H1 (cell line): ENCODE measurements at regions not wholly inside any gene's neighbourhood (a gene's known extent, or its start where the extent isn't known, plus 50 kb on each side); places are given as distances from the start of the nearest gene placed in this dataset.

Source experiments
- CTCF ChIA-PET: fragments of 300-600 bp; sonication (Branson Sonifier 250); formaldehyde crosslinking; loops from one replicate; lab custom pipeline; 2021; ENCODE audit not compliant: partially characterized antibody; lab: Charles Lee
- POLR2A ChIA-PET: fragments of 300-600 bp; sonication (Branson Sonifier 250); formaldehyde crosslinking; loops from one replicate; lab custom pipeline; 2021; ENCODE audit warnings: inconsistent platforms; ENCODE audit not compliant: partially characterized antibody; lab: Charles Lee
- DNase-seq, 2 experiments: peaks; one replicate each; pipeline versions ENCODE4 v3.0.0 to v3.0.0-alpha.2; 2010 to 2022; ENCODE audit warnings: low spot score in 2 of 2, low read depth in 1 of 2, mixed read lengths in 1 of 2
- FAIRE-seq: peaks from 2 replicates; lab custom pipeline; 2011; peaks lifted over from hg19 to GRCh38; lab: Jason Lieb, UNC
- H2AFZ ChIP-seq: 2 replicates; pipeline ENCODE4 v1.8.1; 2012; ENCODE audit warnings: low read length, inconsistent platforms
- H2AK5ac ChIP-seq: 2 replicates; pipeline ENCODE4 v1.6.1; 2013; ENCODE audit warnings: low read depth, low read length
- H2BK120ac ChIP-seq: replicated peaks from 2 replicates; pipeline ENCODE3; 2013; ENCODE audit warnings: low read depth, low read length, inconsistent platforms
- H2BK12ac ChIP-seq: 2 replicates; pipeline ENCODE4 v1.6.1; 2013; ENCODE audit warnings: low read depth, low read length
- H2BK15ac ChIP-seq: 2 replicates; pipeline ENCODE4 v1.6.1; 2013; ENCODE audit warnings: low read length
- H2BK20ac ChIP-seq: 2 replicates; pipeline ENCODE4 v1.6.1; 2013; ENCODE audit warnings: low read length
- H2BK5ac ChIP-seq: 2 replicates; pipeline ENCODE4 v1.6.1; 2013; ENCODE audit warnings: low read depth, low read length
- H3K14ac ChIP-seq: 2 replicates; pipeline ENCODE4 v1.6.1; 2013; ENCODE audit warnings: inconsistent platforms; ENCODE audit not compliant: insufficient read length
- H3K18ac ChIP-seq: 2 replicates; pipeline ENCODE4 v1.6.1; 2013; ENCODE audit warnings: low read length; ENCODE audit errors: extremely low read depth
- H3K23ac ChIP-seq: 2 replicates; pipeline ENCODE4 v1.6.1; 2013; ENCODE audit warnings: inconsistent platforms; ENCODE audit not compliant: insufficient read length
- H3K23me2 ChIP-seq: 2 replicates; pipeline ENCODE4 v1.6.1; 2013; ENCODE audit warnings: low read depth, low read length
- H3K27ac ChIP-seq: 2 replicates; pipeline ENCODE4 v1.6.1; 2011; ENCODE audit warnings: low read depth, low read length, inconsistent platforms
- H3K27me3 ChIP-seq, 4 experiments: replicated peaks in 1 of 4; 1 replicate in 1 of 4; 2 replicates in 3 of 4; pipeline versions ENCODE4 v1.6.1 to v1.8.1; 2011 to 2013; ENCODE audit warnings: low read length in 3 of 4, mild to moderate bottlenecking in 3 of 4, inconsistent platforms in 2 of 4, mixed read lengths in 2 of 4, moderate library complexity in 1 of 4; ENCODE audit not compliant: control insufficient read depth in 3 of 4, insufficient read depth in 3 of 4; ENCODE audit errors: extremely low read depth in 1 of 4
- H3K36me3 ChIP-seq, 4 experiments: 2 replicates each; pipeline versions ENCODE4 v1.6.1 to v1.8.1; 2011 to 2013; ENCODE audit warnings: mild to moderate bottlenecking in 4 of 4, low read length in 3 of 4, moderate library complexity in 2 of 4, control low read depth in 1 of 4, inconsistent platforms in 1 of 4; ENCODE audit not compliant: insufficient read depth in 4 of 4, control insufficient read depth in 2 of 4
- H3K4ac ChIP-seq: replicated peaks from 2 replicates; pipeline ENCODE3; 2013; ENCODE audit warnings: low read length, low read depth, mixed read lengths, inconsistent platforms; ENCODE audit not compliant: insufficient read length
- H3K4me1 ChIP-seq, 4 experiments: replicated peaks in 1 of 4; 1 replicate in 1 of 4; 2 replicates in 3 of 4; pipeline versions ENCODE4 v1.6.1 to v1.8.1; 2011 to 2013; ENCODE audit warnings: low read length in 3 of 4, inconsistent platforms in 2 of 4, mixed read lengths in 1 of 4; ENCODE audit not compliant: insufficient read depth in 4 of 4, control insufficient read depth in 3 of 4
- H3K4me2 ChIP-seq, 2 experiments: 2 replicates each; pipeline versions ENCODE4 v1.6.1 to v1.8.1; 2011 to 2013; ENCODE audit warnings: low read depth in 2 of 2, low read length in 2 of 2, control low read depth in 1 of 2, inconsistent platforms in 1 of 2, mild to moderate bottlenecking in 1 of 2; ENCODE audit not compliant: insufficient read depth in 1 of 2
- H3K4me3 ChIP-seq, 4 experiments: fragments of 200-600, 300-600 bp in 1 of 4; sonication (generic), shearing (Covaris generic), sonication (Bioruptor Twin) in 1 of 4; 2 replicates each; pipeline versions ENCODE4 v1.5.1 to v1.8.1; 2011 to 2016; ENCODE audit warnings: low read length in 4 of 4, low read depth in 3 of 4, control low read depth in 2 of 4, inconsistent platforms in 2 of 4, mild to moderate bottlenecking in 2 of 4, mixed read lengths in 1 of 4, moderate library complexity in 1 of 4; ENCODE audit not compliant: insufficient read depth in 2 of 4; ENCODE audit errors: extremely low read depth in 1 of 4
- H3K56ac ChIP-seq: replicated peaks from 2 replicates; pipeline ENCODE3; 2013; ENCODE audit warnings: low read depth, mild to moderate bottlenecking, mixed read lengths, low read length, inconsistent platforms; ENCODE audit not compliant: insufficient read length
- H3K79me1 ChIP-seq: 2 replicates; pipeline ENCODE4 v1.6.1; 2013; ENCODE audit warnings: low read depth, low read length, control low read depth
- H3K79me2 ChIP-seq, 2 experiments: 2 replicates each; pipeline versions ENCODE4 v1.6.1 to v1.8.1; 2012 to 2013; ENCODE audit warnings: low read length in 2 of 2, mild to moderate bottlenecking in 2 of 2, inconsistent platforms in 1 of 2; ENCODE audit not compliant: insufficient read depth in 2 of 2, control insufficient read depth in 1 of 2
- H3K9ac ChIP-seq, 4 experiments: replicated peaks in 1 of 4; 1 replicate in 1 of 4; 2 replicates in 3 of 4; pipeline versions ENCODE4 v1.6.1 to v1.8.1; 2011 to 2013; ENCODE audit warnings: low read depth in 3 of 4, low read length in 3 of 4, control low read depth in 2 of 4, mild to moderate bottlenecking in 2 of 4, moderate library complexity in 2 of 4, inconsistent platforms in 1 of 4; ENCODE audit errors: extremely low read depth in 1 of 4
- H3K9me3 ChIP-seq, 2 experiments: 2 replicates each; pipeline versions ENCODE4 v1.6.1 to v1.8.1; 2012 to 2013; ENCODE audit warnings: mild to moderate bottlenecking in 2 of 2, moderate library complexity in 2 of 2, control low read depth in 1 of 2, inconsistent platforms in 1 of 2, low read depth in 1 of 2, low read length in 1 of 2, mixed read lengths in 1 of 2; ENCODE audit not compliant: insufficient read depth in 2 of 2
- H4K20me1 ChIP-seq, 2 experiments: replicated peaks in 1 of 2; 2 replicates each; pipeline versions ENCODE3 to v1.8.1; 2011 to 2013; ENCODE audit warnings: inconsistent platforms in 2 of 2, low read length in 2 of 2, mild to moderate bottlenecking in 1 of 2; ENCODE audit not compliant: insufficient read depth in 2 of 2, control insufficient read depth in 1 of 2
- H4K5ac ChIP-seq: 2 replicates; pipeline ENCODE4 v1.6.1; 2013; ENCODE audit warnings: low read length, low read depth, mixed read lengths, inconsistent platforms; ENCODE audit not compliant: insufficient read length
- H4K8ac ChIP-seq: 2 replicates; pipeline ENCODE4 v1.8.0; 2013; ENCODE audit warnings: mild to moderate bottlenecking, moderate library complexity, low read length, inconsistent platforms; ENCODE audit not compliant: insufficient read depth; ENCODE audit errors: extremely low read depth
- H4K91ac ChIP-seq: replicated peaks from 2 replicates; pipeline ENCODE3; 2013; ENCODE audit warnings: low read length, mixed read lengths, inconsistent platforms; ENCODE audit not compliant: insufficient read length
- ATF2 ChIP-seq: IDR thresholded peaks from 2 replicates; pipeline ENCODE4 v1.6.1; 2012; ENCODE audit warnings: low read length, inconsistent platforms
- EGR1 ChIP-seq: IDR thresholded peaks from 2 replicates; pipeline ENCODE4 v1.6.1; 2011; ENCODE audit warnings: low read depth, low read length, borderline replicate concordance
- SIX5 ChIP-seq: IDR thresholded peaks from 2 replicates; pipeline ENCODE4 v1.6.1; 2011; ENCODE audit warnings: mild to moderate bottlenecking, low read depth, low read length
- ZNF274 ChIP-seq: IDR thresholded peaks from 2 replicates; pipeline ENCODE4 v1.7.0; 2012; ENCODE audit warnings: low read length, borderline replicate concordance; ENCODE audit errors: extremely low read depth
- WGBS, 2 experiments: shearing (Covaris generic) in 1 of 2; methylation state at CpG; one replicate each; pipeline versions ENCODE4 v1.1.6 to v1.1.7; 2013 to 2015; ENCODE audit warnings: low lambda C conversion rate in 2 of 2, mixed read lengths in 2 of 2, inconsistent platforms in 1 of 2, low coverage in 1 of 2, missing lambda C conversion rate in 1 of 2; ENCODE audit not compliant: insufficient replicate concordance in 2 of 2, insufficient coverage in 1 of 2, insufficient read length in 1 of 2; ENCODE audit errors: extremely low coverage in 1 of 2, missing lambda C conversion rate in 1 of 2; 5-methylcytosine and 5-hydroxymethylcytosine counted together
- TF ChIP-seq, protein P1 (sequence below): IDR thresholded peaks from 2 replicates; pipeline ENCODE4 v1.6.1; 2011; ENCODE audit warnings: low read length, improper control_type of control experiment

DNA sequence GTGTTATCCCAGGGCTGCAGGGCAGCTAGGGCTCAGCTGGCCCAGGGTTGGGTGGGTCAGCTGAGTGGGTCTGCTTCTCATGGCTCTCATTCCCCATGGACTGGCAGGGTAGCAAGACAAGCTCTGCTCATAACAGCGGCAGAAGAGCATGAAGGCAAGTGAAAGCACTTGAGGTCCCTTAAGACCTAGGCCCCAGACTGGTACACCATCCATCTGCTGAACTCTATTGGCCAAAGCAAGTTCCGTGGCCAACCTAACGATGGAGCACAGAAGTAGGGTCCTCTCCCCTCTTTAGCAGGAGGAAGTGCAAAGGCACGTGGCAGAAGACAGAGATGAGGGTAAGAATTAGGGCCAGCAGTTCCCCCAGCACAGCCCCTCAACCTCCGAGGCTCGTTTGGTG, 174.3 kb upstream of the TOPAZ1 start:
- Histone ChIP-seq H3K56ac (no peak overlapping the region), H2BK15ac (no peak overlapping the region), H3K27me3 (no peaks in the 10 kb centered on the region), H2BK20ac (no peak overlapping the region), H3K14ac (no peak overlapping the region), H2AK5ac (no peak overlapping the region), H3K4ac (no peak overlapping the region), H3K36me3 (no peaks in the 10 kb centered on the region), H2BK12ac (peak overlapping the region; percentile 54; the same call in 1 of the 2 replicates), H3K4me2 (no peak overlapping the region), H4K20me1 (no peaks in the 10 kb centered on the region), H4K5ac (no peak overlapping the region), H2AFZ (no peak overlapping the region), H2BK120ac (no peak overlapping the region), H3K9me3 (no peaks in the 10 kb centered on the region), H4K8ac (no peak overlapping the region), H3K23me2 (no peaks in the 10 kb centered on the region; the same call in 1 of the 2 replicates), H4K91ac (no peak overlapping the region), H3K9ac (no peak overlapping the region), H3K23ac (no peak overlapping the region), H3K18ac (no peak overlapping the region), H3K27ac (no peak overlapping the region), H3K4me1 (peaks cover 4 to 8% (median 5%) of the 10 kb centered on the region in 4 experiments; a peak in 5 of 7 replicates), H3K4me3 (no peak overlapping the region), H3K79me1 (no peaks in the 10 kb centered on the region), H2BK5ac (no peak overlapping the region), H3K79me2 (no peaks in the 10 kb centered on the region)
- ChIA-PET POLR2A (no interaction called here), CTCF (interaction anchor here (0.9 to 3.2 kb wide), 10 partner anchors 8 to 212 kb away, joined by 3 to 15 read pairs (median 4); no protein-coding TSS in a partner anchor)
- WGBS, 2 experiments, result 74% methylated on average over 6 of the region's 6 CpGs; no CpG with 5 or more reads in 1 of the 2 experiments
- DNase-seq (peak in 1 of 2 experiments; percentile 13), FAIRE-seq (no peak)
- TF ChIP-seq, protein P1, sequence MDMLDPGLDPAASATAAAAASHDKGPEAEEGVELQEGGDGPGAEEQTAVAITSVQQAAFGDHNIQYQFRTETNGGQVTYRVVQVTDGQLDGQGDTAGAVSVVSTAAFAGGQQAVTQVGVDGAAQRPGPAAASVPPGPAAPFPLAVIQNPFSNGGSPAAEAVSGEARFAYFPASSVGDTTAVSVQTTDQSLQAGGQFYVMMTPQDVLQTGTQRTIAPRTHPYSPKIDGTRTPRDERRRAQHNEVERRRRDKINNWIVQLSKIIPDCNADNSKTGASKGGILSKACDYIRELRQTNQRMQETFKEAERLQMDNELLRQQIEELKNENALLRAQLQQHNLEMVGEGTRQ, result no peak
- TF ChIP-seq ATF2, result no peak
- no peak for TF ChIP-seq SIX5
- no peak for TF ChIP-seq ZNF274
- TF ChIP-seq EGR1, result no peak
